ENCODE measurements at regions not wholly inside any gene's neighbourhood (a gene's known extent, or its start where the extent isn't known, plus 50 kb on each side); places are given as distances from the start of the nearest gene placed in this dataset.

DNA sequence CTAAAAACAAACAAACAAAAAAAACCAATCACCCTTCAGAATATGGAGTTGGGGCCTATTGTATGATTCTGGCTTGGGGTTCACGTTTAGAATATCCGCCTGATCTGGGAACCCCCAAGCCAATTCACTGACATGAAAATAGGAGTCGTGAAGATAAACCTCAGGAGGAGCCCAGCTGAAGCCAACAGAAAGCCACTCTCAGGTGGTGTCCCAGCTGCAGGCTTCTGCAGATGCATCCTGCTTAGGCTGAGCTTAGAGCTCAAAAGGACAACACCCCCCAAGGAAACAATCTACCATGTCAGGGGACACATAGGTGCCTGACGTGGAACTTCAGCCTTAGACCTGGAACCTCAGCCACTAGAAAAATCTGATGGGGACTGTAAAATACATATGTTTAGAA is 51.9 kb downstream of the SYNE3 start:
- TF ChIP-seq, protein P1, sequence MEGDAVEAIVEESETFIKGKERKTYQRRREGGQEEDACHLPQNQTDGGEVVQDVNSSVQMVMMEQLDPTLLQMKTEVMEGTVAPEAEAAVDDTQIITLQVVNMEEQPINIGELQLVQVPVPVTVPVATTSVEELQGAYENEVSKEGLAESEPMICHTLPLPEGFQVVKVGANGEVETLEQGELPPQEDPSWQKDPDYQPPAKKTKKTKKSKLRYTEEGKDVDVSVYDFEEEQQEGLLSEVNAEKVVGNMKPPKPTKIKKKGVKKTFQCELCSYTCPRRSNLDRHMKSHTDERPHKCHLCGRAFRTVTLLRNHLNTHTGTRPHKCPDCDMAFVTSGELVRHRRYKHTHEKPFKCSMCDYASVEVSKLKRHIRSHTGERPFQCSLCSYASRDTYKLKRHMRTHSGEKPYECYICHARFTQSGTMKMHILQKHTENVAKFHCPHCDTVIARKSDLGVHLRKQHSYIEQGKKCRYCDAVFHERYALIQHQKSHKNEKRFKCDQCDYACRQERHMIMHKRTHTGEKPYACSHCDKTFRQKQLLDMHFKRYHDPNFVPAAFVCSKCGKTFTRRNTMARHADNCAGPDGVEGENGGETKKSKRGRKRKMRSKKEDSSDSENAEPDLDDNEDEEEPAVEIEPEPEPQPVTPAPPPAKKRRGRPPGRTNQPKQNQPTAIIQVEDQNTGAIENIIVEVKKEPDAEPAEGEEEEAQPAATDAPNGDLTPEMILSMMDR (IDR thresholded peaks at IDR 0.05; ENCODE audit: insufficient read depth, low read length, poor library complexity, severe bottlenecking) = no peak
- TF ChIP-seq EZH2phosphoT487 (conservative IDR thresholded peaks at IDR 0.05; ENCODE audit: low read length) = no peak
